Left ventricle myocardium inferior (tissue), 1 donor: ENCODE measurements at regions not wholly inside any gene's neighbourhood (a gene's known extent, or its start where the extent isn't known, plus 50 kb on each side); places are given as distances from the start of the nearest gene placed in this dataset.

Experiments used
- DNase-seq: peaks from one replicate; pipeline ENCODE4 v3.0.0-alpha.2; 2020
- H3K27ac ChIP-seq: fragments of 200-600 bp; replicated peaks from 2 replicates; pipeline ENCODE4 v1.8.0; 2021
- H3K27me3 ChIP-seq: fragments of 200-600 bp; 2 replicates; pipeline ENCODE4 v1.8.0; 2021; ENCODE audit warnings: low read depth
- H3K36me3 ChIP-seq: fragments of 200-600 bp; 2 replicates; pipeline ENCODE4 v1.8.0; 2021
- H3K4me1 ChIP-seq: fragments of 200-600 bp; 2 replicates; pipeline ENCODE4 v1.8.0; 2021
- H3K4me3 ChIP-seq: fragments of 200-600 bp; 2 replicates; pipeline ENCODE4 v1.8.0; 2021; ENCODE audit warnings: mild to moderate bottlenecking, moderate library complexity
- H3K9me3 ChIP-seq: fragments of 200-600 bp; replicated peaks from 2 replicates; pipeline ENCODE4 v1.8.0; 2021
- intact Hi-C: fragments of 100-400 bp; cut with micrococcal nuclease; formaldehyde crosslinking; loops from one replicate; pipeline ENCODE4 v1.11.0; 2022
- TF ChIP-seq, protein P1 (sequence below): fragments of 200-600 bp; IDR thresholded peaks from 2 replicates; pipeline ENCODE4 v1.8.0; 2021; ENCODE audit warnings: antibody characterized with exemption, mild to moderate bottlenecking, borderline replicate concordance
- donor health status: DM: no; HTN: yes; CAD: no; lungs with severe emphysema.

DNA sequence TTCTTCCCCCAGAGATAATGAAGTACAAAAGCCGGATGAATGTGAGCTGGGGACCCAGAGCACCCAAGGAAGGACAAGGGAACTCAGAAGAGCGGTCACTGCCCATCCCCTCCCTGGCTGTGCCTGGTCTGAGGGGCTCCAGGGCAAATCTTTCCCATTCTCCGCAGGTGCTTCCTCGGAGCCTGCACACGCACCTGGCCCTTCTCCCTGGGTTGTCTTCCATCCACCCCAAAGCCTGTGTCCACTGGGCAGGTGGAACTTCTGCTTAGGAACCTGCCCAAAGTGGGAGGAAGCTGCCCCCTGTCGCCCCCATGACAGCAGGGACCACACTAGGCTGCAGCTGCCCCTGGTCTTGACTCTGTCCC is 121.0 kb upstream of the FGF3 start:
- H3K4me3 ChIP-seq, result peak overlapping the region; percentile 59

DNA sequence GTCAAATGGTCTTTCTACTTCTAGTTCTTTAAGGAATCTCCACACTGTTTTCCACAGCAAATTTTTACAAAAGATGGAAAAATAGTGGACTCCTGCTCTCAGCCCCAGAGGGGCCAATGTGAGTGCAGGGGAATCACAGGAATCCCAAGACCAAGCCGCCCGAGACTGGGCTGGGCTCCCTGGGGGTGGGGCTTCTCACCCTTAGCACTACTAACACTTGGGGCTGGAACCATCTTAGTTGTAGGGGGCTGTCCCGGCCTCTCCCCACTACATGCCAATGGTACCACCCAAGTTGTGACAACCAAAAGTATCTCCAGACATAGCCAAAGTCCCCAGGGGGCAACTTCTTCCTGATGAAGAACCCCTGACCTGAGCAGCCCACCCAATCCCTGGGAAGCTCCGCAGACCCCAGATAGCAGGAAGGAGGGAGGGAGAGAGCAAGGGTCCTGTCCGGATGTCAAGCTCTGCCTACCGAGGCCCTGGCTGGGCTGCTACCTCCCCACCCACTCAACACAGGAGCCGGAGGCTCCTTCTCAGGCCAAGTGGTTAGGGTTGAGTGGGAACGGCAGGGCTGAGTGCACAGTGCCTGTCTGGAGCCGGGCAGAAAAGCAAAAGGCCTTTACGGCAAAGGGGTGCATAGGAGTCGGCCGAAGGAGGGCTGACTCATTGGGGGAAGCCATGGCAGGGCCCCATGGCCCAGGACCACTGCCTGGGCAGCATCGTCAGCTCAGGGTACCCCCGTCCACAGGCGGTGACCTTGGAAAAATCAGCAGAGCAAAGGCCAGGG is 122.5 kb upstream of the FGF3 start:
- intact Hi-C loops, result no loop called here
- peak; percentile 9 for DNase-seq
- Histone ChIP-seq H3K36me3 (no peaks in the 10 kb centered on the region), H3K27me3 (peaks cover 17% of the 10 kb centered on the region), H3K4me1 (peaks cover 20% of the 10 kb centered on the region), H3K4me3 (no peak overlapping the region), H3K27ac (peak overlapping the region; percentile 91), H3K9me3 (no peaks in the 10 kb centered on the region)
- TF ChIP-seq, protein P1, sequence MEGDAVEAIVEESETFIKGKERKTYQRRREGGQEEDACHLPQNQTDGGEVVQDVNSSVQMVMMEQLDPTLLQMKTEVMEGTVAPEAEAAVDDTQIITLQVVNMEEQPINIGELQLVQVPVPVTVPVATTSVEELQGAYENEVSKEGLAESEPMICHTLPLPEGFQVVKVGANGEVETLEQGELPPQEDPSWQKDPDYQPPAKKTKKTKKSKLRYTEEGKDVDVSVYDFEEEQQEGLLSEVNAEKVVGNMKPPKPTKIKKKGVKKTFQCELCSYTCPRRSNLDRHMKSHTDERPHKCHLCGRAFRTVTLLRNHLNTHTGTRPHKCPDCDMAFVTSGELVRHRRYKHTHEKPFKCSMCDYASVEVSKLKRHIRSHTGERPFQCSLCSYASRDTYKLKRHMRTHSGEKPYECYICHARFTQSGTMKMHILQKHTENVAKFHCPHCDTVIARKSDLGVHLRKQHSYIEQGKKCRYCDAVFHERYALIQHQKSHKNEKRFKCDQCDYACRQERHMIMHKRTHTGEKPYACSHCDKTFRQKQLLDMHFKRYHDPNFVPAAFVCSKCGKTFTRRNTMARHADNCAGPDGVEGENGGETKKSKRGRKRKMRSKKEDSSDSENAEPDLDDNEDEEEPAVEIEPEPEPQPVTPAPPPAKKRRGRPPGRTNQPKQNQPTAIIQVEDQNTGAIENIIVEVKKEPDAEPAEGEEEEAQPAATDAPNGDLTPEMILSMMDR, result no peak

More for the DNA sequence above, 121.0 kb upstream of the FGF3 start:
- Histone ChIP-seq H3K4me1 (peaks cover 20% of the 10 kb centered on the region), H3K27ac (peak overlapping the region; percentile 91), H3K9me3 (no peaks in the 10 kb centered on the region), H3K27me3 (peaks cover 17% of the 10 kb centered on the region), H3K36me3 (no peaks in the 10 kb centered on the region)
- TF ChIP-seq, protein P1, result no peak
- DNase-seq, result peak; percentile 12
- intact Hi-C loops, result no loop called here

DNA sequence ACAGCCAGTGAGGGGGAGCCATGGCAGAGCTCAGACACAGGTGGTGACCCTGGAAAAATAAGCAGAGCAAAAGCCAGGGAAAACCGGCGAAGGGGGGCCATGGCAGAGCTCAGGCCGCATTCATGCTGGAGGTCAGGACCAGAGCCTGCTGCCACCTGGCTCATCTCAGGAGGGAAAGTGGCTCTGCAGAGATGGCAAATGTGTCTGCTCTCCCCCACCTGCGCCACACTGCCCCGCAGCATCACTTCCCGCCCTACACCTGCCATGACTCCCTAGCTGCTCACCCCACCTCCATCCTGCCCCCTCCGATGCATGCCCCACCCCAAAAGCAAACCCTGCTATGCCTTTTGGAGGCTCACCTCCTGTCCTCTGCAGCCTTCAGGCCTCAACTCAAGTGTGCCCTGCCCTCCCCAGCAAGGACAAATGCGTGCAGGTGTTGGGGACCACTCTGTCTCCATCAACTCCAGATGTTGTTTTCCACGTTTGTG is 123.2 kb upstream of the FGF3 start:
- TF ChIP-seq, protein P1, result no peak
- H3K27ac ChIP-seq, result peak overlapping the region; percentile 91

DNA sequence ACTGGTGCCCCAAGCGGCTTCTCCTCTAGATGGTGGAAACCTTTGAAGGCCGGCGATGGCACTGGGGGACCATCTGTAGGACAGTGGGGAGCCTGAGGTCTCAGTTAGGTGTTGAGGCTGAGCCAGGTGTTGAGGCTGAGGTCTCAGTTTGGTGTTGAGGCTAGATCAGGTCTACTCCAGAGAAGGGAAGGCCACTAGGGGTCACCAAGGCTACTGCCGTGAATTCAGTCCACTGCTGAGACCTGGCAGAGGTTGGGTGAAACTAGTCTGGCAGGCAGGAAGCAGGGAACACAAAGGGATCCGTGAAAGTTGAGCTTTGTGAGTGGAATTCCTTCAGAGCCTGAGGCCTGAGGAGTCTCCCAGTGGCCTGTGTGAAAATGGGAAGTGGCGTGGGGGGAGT is 123.8 kb upstream of the FGF3 start:
- intact Hi-C loops, result no loop called here
- peak overlapping the region; percentile 91 for H3K27ac ChIP-seq
- TF ChIP-seq, protein P1, result peak; percentile 39
- no peak overlapping the region for H3K4me3 ChIP-seq
- no peaks in the 10 kb centered on the region for H3K9me3 ChIP-seq
- peaks cover 17% of the 10 kb centered on the region for H3K27me3 ChIP-seq
- H3K4me1 ChIP-seq, result peaks cover 20% of the 10 kb centered on the region
- no peaks in the 10 kb centered on the region for H3K36me3 ChIP-seq
- DNase-seq, result no peak

More for the DNA sequence above, 123.2 kb upstream of the FGF3 start:
- Histone ChIP-seq H3K36me3 (no peaks in the 10 kb centered on the region), H3K4me3 (no peak overlapping the region), H3K4me1 (peaks cover 20% of the 10 kb centered on the region), H3K27me3 (peaks cover 17% of the 10 kb centered on the region), H3K9me3 (no peaks in the 10 kb centered on the region)
- intact Hi-C loops, result no loop called here
- DNase-seq, result no peak

DNA sequence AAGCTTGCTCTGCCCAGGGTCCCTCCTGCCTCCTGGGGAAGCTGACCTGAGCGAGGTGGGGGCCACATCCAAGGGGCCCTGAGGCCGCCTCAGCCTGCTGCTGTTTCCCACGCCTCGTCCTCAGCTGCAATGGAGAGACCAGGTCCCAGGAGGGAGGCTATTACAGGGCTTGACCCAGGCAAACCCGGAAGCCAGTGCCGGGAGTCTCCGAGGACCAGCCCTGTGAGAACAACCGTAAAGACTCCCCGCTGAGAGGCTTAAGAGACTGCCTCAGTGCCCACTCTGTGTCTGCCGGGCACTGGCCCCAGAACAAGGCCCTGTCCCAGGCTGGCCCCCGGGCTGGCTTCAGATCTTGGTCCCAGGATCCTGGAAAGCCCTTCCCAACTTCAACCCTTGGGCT is 124.3 kb upstream of the FGF3 start:
- H3K27me3 ChIP-seq, result peaks cover 21% of the 10 kb centered on the region
- no peaks in the 10 kb centered on the region for H3K9me3 ChIP-seq
- H3K27ac ChIP-seq, result peak overlapping the region; percentile 91
- peaks cover 19% of the 10 kb centered on the region for H3K4me1 ChIP-seq
- peak; percentile 64 for DNase-seq
- intact Hi-C loops, result no loop called here
- no peak overlapping the region for H3K4me3 ChIP-seq
- no peaks in the 10 kb centered on the region for H3K36me3 ChIP-seq
- TF ChIP-seq, protein P1, result no peak
